HCT116 (cell line): ENCODE measurements at regions not wholly inside any gene's neighbourhood (a gene's known extent, or its start where the extent isn't known, plus 50 kb on each side); places are given as distances from the start of the nearest gene placed in this dataset.
A peak's percentile ranks its signal among the peaks of the same experiment; 100 is the strongest.

ENCODE experiments used
- ATAC-seq: fragments of 200-7000 bp; cut with Tn5 transposase; 2 replicates; pipeline ENCODE4 v1.9.1; 2020; ENCODE audit warnings: mild to moderate bottlenecking, moderate library complexity
- BruUV-seq: library from RNA; stranded (reverse); fragments of 400-500 nt; replicated peaks from 2 replicates; lab custom pipeline; 2021; lab: Mats Ljungman, UMichigan
- CTCF ChIA-PET: fragments of 300-600 bp; sonication (Branson Sonifier 250); formaldehyde crosslinking; loops from one replicate; lab custom pipeline; 2021; ENCODE audit warnings: antibody characterized with exemption; lab: Charles Lee
- POLR2A ChIA-PET: fragments of 300-600, 350-600 bp; sonication (Branson Sonifier 250); formaldehyde crosslinking; loops from one replicate; lab custom pipeline; 2021; ENCODE audit warnings: antibody characterized with exemption; lab: Charles Lee
- RAD21 ChIA-PET, 2 experiments: fragments of 300-600 bp; sonication (Branson Sonifier 250); formaldehyde crosslinking; loops; one replicate each; lab custom pipeline; 2023; ENCODE audit warnings: low total read pairs in 2 of 2; ENCODE audit not compliant: uncharacterized antibody in 2 of 2, unreplicated experiment in 2 of 2, low non-redundant PET in 1 of 2; lab: Charles Lee
- DNase-seq: peaks from one replicate; pipeline ENCODE4 v3.0.0-alpha.2; 2010; ENCODE audit warnings: low read depth, low spot score
- H2AFZ ChIP-seq: fragments of 200-600 bp; shearing (Covaris generic), sonication (generic); 2 replicates; pipeline ENCODE4 v1.6.1; 2017; ENCODE audit warnings: low read depth, mixed run types, mixed read lengths, antibody characterized with exemption, low read length; ENCODE audit not compliant: poor library complexity, severe bottlenecking
- H3K27ac ChIP-seq: 2 replicates; pipeline ENCODE4 v1.5.1; 2012; ENCODE audit warnings: low read depth, low read length
- H3K27me3 ChIP-seq: fragments of 200-600 bp; sonication (generic); 2 replicates; pipeline ENCODE4 v1.6.1; 2016; ENCODE audit warnings: mixed run types, low read length, mixed read lengths; ENCODE audit not compliant: insufficient read depth
- H3K36me3 ChIP-seq, 2 experiments: fragments of 200-500 bp in 1 of 2; fragments of 200-600 bp in 1 of 2; sonication (Bioruptor generic) in 1 of 2; sonication (generic) in 1 of 2; 2 replicates each; pipeline versions ENCODE4 v1.5.1 to v1.6.1; 2014 to 2016; ENCODE audit warnings: low read length in 2 of 2, inconsistent platforms in 1 of 2, mixed read lengths in 1 of 2, mixed run types in 1 of 2; ENCODE audit not compliant: insufficient read depth in 2 of 2, control insufficient read depth in 1 of 2
- H3K4me1 ChIP-seq, 2 experiments: fragments of 200-600 bp in 1 of 2; sonication (generic) in 1 of 2; 2 replicates each; pipeline versions ENCODE4 v1.5.1 to v1.6.1; 2012 to 2017; ENCODE audit warnings: low read length in 2 of 2, inconsistent platforms in 1 of 2, mild to moderate bottlenecking in 1 of 2, mixed read lengths in 1 of 2, mixed run types in 1 of 2, moderate library complexity in 1 of 2; ENCODE audit not compliant: insufficient read depth in 2 of 2, control insufficient read depth in 1 of 2
- H3K4me2 ChIP-seq: fragments of 200-600 bp; sonication (generic); 2 replicates; pipeline ENCODE4 v1.6.1; 2017; ENCODE audit warnings: mixed run types, low read length, mixed read lengths
- H3K4me3 ChIP-seq, 2 experiments: fragments of 200-600 bp in 1 of 2; sonication (generic) in 1 of 2; replicated peaks in 1 of 2; 2 replicates each; pipeline ENCODE4 v1.5.1; 2011 to 2016; ENCODE audit warnings: low read length in 2 of 2, control low read depth in 1 of 2, low read depth in 1 of 2, mild to moderate bottlenecking in 1 of 2, mixed read lengths in 1 of 2, mixed run types in 1 of 2
- H3K79me2 ChIP-seq: fragments of 200-600 bp; sonication (generic); 2 replicates; pipeline ENCODE4 v1.6.1; 2017; ENCODE audit warnings: mild to moderate bottlenecking, mixed run types, low read length, moderate library complexity, mixed read lengths; ENCODE audit not compliant: insufficient read depth
- H3K9ac ChIP-seq: fragments of 200-600 bp; sonication (generic); 2 replicates; pipeline ENCODE4 v1.6.1; 2016; ENCODE audit warnings: low read length, mixed read lengths
- H3K9me2 ChIP-seq: fragments of 200-600 bp; sonication (generic), shearing (Covaris generic); 2 replicates; pipeline ENCODE4 v1.6.1; 2017; ENCODE audit warnings: mixed run types, mild to moderate bottlenecking, moderate library complexity; ENCODE audit not compliant: insufficient read depth
- H3K9me3 ChIP-seq, 2 experiments: fragments of 200-500 bp in 1 of 2; fragments of 200-600 bp in 1 of 2; sonication (Bioruptor generic) in 1 of 2; sonication (generic) in 1 of 2; 2 replicates each; pipeline ENCODE4 v1.6.1; 2014 to 2017; ENCODE audit warnings: low read length in 2 of 2, mixed read lengths in 2 of 2, inconsistent platforms in 1 of 2, low read depth in 1 of 2, mild to moderate bottlenecking in 1 of 2, mixed run types in 1 of 2, moderate library complexity in 1 of 2; ENCODE audit not compliant: control insufficient read depth in 1 of 2, insufficient read depth in 1 of 2
- H4K20me1 ChIP-seq: fragments of 200-600 bp; sonication (generic), shearing (Covaris generic); 2 replicates; pipeline ENCODE4 v1.6.1; 2017; ENCODE audit warnings: mixed run types, mild to moderate bottlenecking, moderate library complexity; ENCODE audit not compliant: insufficient read depth
- CBX3 ChIP-seq: IDR thresholded peaks from 2 replicates; pipeline ENCODE4 v1.6.1; 2012; ENCODE audit warnings: low read depth
- CEBPB ChIP-seq: IDR thresholded peaks from 2 replicates; pipeline ENCODE4 v1.6.1; 2012; ENCODE audit warnings: low read depth
- ELF1 ChIP-seq: IDR thresholded peaks from 2 replicates; pipeline ENCODE4 v1.6.1; 2012; ENCODE audit warnings: low read depth, borderline replicate concordance
- EZH2 ChIP-seq: fragments of 200-600 bp; sonication (generic); IDR thresholded peaks from 2 replicates; pipeline ENCODE4 v1.6.1; 2017; ENCODE audit warnings: antibody characterized with exemption, mixed run types
- EZH2phosphoT487 ChIP-seq: fragments of 200-600 bp; IDR thresholded peaks from 2 replicates; pipeline ENCODE4 v1.6.1; 2018; ENCODE audit warnings: antibody characterized with exemption, borderline replicate concordance
- FOSL1 ChIP-seq: IDR thresholded peaks from 2 replicates; pipeline ENCODE4 v1.6.1; 2012; ENCODE audit warnings: low read depth
- JUND ChIP-seq: IDR thresholded peaks from 2 replicates; pipeline ENCODE4 v1.6.1; 2012
- POLR2A ChIP-seq: IDR thresholded peaks from 2 replicates; pipeline ENCODE4 v1.7.0; 2011; ENCODE audit warnings: borderline replicate concordance; ENCODE audit not compliant: insufficient read depth, insufficient read length; ENCODE audit errors: extremely low read depth
- POLR2AphosphoS5 ChIP-seq: IDR thresholded peaks from 2 replicates; pipeline ENCODE4 v1.6.1; 2011; ENCODE audit warnings: mild to moderate bottlenecking, low read depth, low read length, moderate library complexity
- SP1 ChIP-seq: IDR thresholded peaks from 2 replicates; pipeline ENCODE4 v1.6.1; 2012; ENCODE audit warnings: low read depth
- SRF ChIP-seq: IDR thresholded peaks from 2 replicates; pipeline ENCODE4 v1.6.1; 2012; ENCODE audit warnings: low read depth
- YY1 ChIP-seq: IDR thresholded peaks from 2 replicates; pipeline ENCODE4 v1.6.1; 2011; ENCODE audit warnings: low read length, low read depth, moderate library complexity, mild to moderate bottlenecking; ENCODE audit not compliant: insufficient replicate concordance; ENCODE audit errors: extremely low read depth
- ZFX ChIP-seq: fragments of 450-650 bp; IDR thresholded peaks from 2 replicates; pipeline ENCODE4 v1.6.1; 2017
- ZNF274 ChIP-seq: fragments of 200-500 bp; sonication (Bioruptor generic); IDR thresholded peaks from 2 replicates; pipeline ENCODE4 v1.6.1; 2014; ENCODE audit warnings: mild to moderate bottlenecking, low read depth, low read length, inconsistent platforms
- intact Hi-C: fragments of 100-400 bp; cut with micrococcal nuclease; formaldehyde crosslinking; loops from 2 replicates; pipeline ENCODE4 v1.10.0; 2022
- TF ChIP-seq, protein P1 (sequence below): IDR thresholded peaks from 2 replicates; pipeline ENCODE4 v1.6.1; 2012
- TF ChIP-seq, protein P2 (sequence below): IDR thresholded peaks from 2 replicates; pipeline ENCODE4 v1.6.1; 2012; ENCODE audit warnings: low read depth

DNA sequence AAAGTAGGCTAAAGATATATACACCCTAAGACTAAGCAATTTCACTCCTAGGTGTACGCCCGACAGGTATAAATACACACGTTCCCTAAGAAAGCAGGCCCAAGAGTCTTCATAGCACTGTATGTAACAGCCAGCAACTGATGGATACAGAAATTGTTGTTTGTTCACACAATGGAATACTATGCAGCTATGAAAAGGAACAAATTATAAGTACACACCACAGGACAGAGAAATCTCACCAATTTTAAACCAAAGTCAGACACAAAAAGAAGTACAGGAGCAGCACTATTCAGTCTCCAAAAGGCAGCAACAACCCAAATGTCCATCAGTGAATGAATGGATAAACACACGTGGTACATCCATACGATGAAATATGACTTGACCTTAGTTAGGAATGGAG, 106.1 kb downstream of the LITAF start:
- ATAC-seq (no peak), DNase-seq (no peak)
- H3K9me2 ChIP-seq, result no peaks in the 10 kb centered on the region
- no peak overlapping the region for H3K4me3 ChIP-seq
- TF ChIP-seq JUND (no peak), CBX3 (no peak), EZH2phosphoT487 (no peak), SP1 (no peak)
- H3K27me3 ChIP-seq, result no peaks in the 10 kb centered on the region
- intact Hi-C loops, result no loop called here
- H2AFZ ChIP-seq, result no peak overlapping the region
- no peak overlapping the region for H3K9ac ChIP-seq
- no peaks in the 10 kb centered on the region for H4K20me1 ChIP-seq
- CTCF ChIA-PET, result no interaction called here
- H3K27ac ChIP-seq, result no peak overlapping the region
- POLR2A ChIA-PET, result no interaction called here
- H3K4me1 ChIP-seq, result no peaks in the 10 kb centered on the region
- RAD21 ChIA-PET, result no interaction called here
- no TSS peak for BruUV-seq
- H3K79me2 ChIP-seq, result no peaks in the 10 kb centered on the region
- H3K9me3 ChIP-seq, result no peaks in the 10 kb centered on the region
- no peak overlapping the region for H3K4me2 ChIP-seq
- no peaks in the 10 kb centered on the region for H3K36me3 ChIP-seq

DNA sequence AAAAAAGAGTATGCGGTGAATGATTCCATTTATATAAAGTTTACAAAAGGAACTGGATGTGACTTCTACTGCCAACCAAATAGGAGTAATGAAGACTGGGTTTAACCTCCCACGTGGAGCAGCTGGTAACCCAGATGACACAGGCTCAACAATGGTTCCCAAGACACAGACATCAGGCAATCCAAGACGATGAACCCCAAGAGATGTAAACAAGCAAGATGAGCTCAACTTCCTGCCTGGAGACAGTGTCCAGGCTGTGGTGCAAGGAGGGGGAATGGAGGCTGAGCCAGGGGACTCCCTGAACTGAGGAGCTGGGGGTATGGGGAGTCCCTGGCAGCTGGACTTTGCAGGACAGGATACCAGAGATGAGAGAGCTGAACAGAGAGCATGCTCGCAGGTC, 104.7 kb downstream of the LITAF start:
- no peak for DNase-seq
- ATAC-seq, result no peak
- Histone ChIP-seq H3K79me2 (no peaks in the 10 kb centered on the region), H3K27me3 (no peaks in the 10 kb centered on the region), H3K9me2 (no peaks in the 10 kb centered on the region), H3K4me1 (no peaks in the 10 kb centered on the region), H3K36me3 (no peaks in the 10 kb centered on the region), H3K4me3 (no peak overlapping the region), H3K9me3 (no peaks in the 10 kb centered on the region), H3K9ac (no peak overlapping the region), H3K4me2 (no peak overlapping the region), H3K27ac (no peak overlapping the region), H4K20me1 (no peaks in the 10 kb centered on the region), H2AFZ (peak overlapping the region; percentile 9)
- BruUV-seq, result no TSS peak
- intact Hi-C loops, result no loop called here
- ChIA-PET RAD21 (no interaction called here), CTCF (no interaction called here), POLR2A (no interaction called here)
- TF ChIP-seq EZH2phosphoT487 (no peak), YY1 (no peak), CEBPB (no peak), ELF1 (no peak), POLR2AphosphoS5 (no peak), ZFX (no peak), FOSL1 (no peak), SP1 (no peak), POLR2A (no peak), EZH2 (no peak), JUND (no peak), ZNF274 (no peak), SRF (no peak), CBX3 (no peak)
- TF ChIP-seq, protein P1, sequence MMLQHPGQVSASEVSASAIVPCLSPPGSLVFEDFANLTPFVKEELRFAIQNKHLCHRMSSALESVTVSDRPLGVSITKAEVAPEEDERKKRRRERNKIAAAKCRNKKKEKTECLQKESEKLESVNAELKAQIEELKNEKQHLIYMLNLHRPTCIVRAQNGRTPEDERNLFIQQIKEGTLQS, result no peak
- TF ChIP-seq, protein P2, sequence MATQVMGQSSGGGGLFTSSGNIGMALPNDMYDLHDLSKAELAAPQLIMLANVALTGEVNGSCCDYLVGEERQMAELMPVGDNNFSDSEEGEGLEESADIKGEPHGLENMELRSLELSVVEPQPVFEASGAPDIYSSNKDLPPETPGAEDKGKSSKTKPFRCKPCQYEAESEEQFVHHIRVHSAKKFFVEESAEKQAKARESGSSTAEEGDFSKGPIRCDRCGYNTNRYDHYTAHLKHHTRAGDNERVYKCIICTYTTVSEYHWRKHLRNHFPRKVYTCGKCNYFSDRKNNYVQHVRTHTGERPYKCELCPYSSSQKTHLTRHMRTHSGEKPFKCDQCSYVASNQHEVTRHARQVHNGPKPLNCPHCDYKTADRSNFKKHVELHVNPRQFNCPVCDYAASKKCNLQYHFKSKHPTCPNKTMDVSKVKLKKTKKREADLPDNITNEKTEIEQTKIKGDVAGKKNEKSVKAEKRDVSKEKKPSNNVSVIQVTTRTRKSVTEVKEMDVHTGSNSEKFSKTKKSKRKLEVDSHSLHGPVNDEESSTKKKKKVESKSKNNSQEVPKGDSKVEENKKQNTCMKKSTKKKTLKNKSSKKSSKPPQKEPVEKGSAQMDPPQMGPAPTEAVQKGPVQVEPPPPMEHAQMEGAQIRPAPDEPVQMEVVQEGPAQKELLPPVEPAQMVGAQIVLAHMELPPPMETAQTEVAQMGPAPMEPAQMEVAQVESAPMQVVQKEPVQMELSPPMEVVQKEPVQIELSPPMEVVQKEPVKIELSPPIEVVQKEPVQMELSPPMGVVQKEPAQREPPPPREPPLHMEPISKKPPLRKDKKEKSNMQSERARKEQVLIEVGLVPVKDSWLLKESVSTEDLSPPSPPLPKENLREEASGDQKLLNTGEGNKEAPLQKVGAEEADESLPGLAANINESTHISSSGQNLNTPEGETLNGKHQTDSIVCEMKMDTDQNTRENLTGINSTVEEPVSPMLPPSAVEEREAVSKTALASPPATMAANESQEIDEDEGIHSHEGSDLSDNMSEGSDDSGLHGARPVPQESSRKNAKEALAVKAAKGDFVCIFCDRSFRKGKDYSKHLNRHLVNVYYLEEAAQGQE, result no peak
